ENCODE measurements at regions not wholly inside any gene's neighbourhood (a gene's known extent, or its start where the extent isn't known, plus 50 kb on each side); places are given as distances from the start of the nearest gene placed in this dataset.

DNA sequence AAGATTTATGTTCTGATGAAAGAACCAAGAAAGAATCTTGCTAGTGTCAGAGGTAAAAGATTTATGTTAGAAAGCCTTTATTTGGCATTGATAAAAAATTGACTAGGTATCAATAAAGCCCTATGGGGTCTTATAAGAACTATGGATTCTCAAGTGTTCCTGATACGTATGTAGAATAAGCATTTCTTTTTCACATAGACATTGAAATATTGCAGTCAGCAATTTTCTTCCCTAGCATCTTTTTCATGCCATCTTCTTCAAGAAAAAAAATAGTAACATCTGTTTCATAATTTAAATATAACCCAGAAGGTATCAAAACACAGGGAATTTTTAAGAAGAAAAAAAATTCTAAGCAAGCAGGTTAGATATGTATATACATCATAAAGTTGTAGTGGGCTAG is 230.6 kb downstream of the CENPW start:
- Histone ChIP-seq H3K9me3 (no peaks in the 10 kb centered on the region), H3K36me3 (no peaks in the 10 kb centered on the region), H3K27me3 (no peaks in the 10 kb centered on the region), H3K27ac (no peak overlapping the region), H3K4me3 (no peak overlapping the region), H3K4me1 (no peaks in the 10 kb centered on the region)
- no peak for DNase-seq (ENCODE audit: extremely low spot score in 2 of 2)
- TF ChIP-seq, protein P1, sequence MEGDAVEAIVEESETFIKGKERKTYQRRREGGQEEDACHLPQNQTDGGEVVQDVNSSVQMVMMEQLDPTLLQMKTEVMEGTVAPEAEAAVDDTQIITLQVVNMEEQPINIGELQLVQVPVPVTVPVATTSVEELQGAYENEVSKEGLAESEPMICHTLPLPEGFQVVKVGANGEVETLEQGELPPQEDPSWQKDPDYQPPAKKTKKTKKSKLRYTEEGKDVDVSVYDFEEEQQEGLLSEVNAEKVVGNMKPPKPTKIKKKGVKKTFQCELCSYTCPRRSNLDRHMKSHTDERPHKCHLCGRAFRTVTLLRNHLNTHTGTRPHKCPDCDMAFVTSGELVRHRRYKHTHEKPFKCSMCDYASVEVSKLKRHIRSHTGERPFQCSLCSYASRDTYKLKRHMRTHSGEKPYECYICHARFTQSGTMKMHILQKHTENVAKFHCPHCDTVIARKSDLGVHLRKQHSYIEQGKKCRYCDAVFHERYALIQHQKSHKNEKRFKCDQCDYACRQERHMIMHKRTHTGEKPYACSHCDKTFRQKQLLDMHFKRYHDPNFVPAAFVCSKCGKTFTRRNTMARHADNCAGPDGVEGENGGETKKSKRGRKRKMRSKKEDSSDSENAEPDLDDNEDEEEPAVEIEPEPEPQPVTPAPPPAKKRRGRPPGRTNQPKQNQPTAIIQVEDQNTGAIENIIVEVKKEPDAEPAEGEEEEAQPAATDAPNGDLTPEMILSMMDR (IDR thresholded peaks at IDR 0.05), result no peak
- TF ChIP-seq POLR2A (IDR thresholded peaks at IDR 0.05) (no peak), POLR2AphosphoS5 (IDR thresholded peaks at IDR 0.05; ENCODE audit: insufficient read depth in 1 of 2, low read depth in 1 of 2) (no peak)
- intact Hi-C loops (cut with DNase I), result no loop called here

DNA sequence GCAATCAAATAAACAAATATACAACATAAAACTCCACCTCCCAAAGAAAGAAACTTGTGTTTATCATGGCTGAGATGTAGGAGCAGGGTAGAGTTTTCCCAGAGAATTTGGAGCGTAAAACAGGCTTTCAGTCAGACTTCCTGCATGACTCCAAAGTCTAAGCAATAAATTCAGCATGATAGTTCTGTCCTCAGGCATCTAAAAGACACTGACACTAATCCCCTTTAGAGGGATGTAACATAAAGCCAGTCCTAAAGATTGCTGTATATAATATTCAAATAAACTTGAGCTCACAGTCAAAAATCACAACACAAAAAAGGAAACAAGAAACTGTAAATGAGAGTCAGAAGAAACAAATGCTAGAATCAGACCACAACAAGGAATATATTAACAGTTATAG is 234.4 kb downstream of the CENPW start:
- no peak overlapping the region for H3K27ac ChIP-seq
- intact Hi-C loops (cut with DNase I), result no loop called here
- no peaks in the 10 kb centered on the region for H3K27me3 ChIP-seq
- no peaks in the 10 kb centered on the region for H3K9me3 ChIP-seq
- DNase-seq (ENCODE audit: extremely low spot score in 2 of 2), result no peak
- no peak for TF ChIP-seq POLR2A (IDR thresholded peaks at IDR 0.05)
- TF ChIP-seq, protein P1 (IDR thresholded peaks at IDR 0.05), result no peak
- no peak overlapping the region for H3K4me3 ChIP-seq
- H3K4me1 ChIP-seq, result no peaks in the 10 kb centered on the region
- H3K36me3 ChIP-seq, result no peaks in the 10 kb centered on the region

DNA sequence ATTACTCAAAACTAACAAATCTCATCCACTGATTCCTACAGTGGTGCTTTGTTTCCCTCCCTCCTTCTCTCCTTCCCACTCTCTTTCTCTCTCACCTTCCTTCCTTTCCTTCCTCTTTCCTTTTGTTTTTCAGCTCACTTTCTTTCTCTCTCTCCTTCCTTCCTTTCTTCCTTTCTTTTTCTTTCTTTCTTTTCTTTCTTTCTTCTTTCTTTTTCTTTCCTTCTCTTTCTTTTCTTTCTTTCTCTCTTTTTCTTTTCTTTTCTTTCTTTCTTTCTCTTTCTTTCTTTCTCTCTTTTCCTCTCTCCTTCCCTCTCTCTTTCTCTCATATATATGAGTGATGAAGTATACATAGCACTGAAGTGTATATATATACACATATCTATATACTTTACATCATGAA is 241.4 kb downstream of the CENPW start:
- intact Hi-C loops (cut with DNase I), result no loop called here
- no peaks in the 10 kb centered on the region for H3K27me3 ChIP-seq

DNA sequence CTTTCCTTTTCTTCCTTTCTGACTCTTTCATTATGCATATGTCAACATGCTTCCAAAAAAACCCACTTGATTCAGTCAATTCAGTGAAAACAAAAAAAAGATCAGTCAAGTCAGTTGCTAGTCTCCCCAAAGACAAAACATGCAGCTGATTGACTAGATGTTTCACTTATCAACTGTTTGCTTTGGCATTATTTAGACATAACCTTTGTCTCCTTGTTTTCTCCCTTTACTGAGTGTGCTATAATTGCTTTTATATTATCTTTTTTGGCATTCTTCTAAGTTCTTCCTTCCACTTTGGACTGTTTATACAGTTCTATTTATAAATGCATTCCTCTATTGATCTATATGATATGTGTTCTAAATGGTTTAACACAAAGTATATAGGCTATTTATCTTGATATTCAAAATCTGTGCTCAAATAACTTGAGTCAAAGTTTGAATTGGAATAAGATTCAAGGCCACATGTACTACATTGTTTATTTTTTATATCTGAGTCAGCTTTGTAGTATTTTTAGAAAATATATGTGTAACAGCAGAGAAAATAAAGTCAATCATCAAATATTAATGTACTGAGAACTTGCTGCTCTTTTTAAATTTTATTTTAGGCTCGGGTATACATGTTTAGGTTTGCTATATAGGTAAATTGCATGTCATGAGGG is 260.5 kb downstream of the CENPW start:
- no peak for DNase-seq (ENCODE audit: extremely low spot score in 2 of 2)
- TF ChIP-seq POLR2AphosphoS5 (IDR thresholded peaks at IDR 0.05; ENCODE audit: insufficient read depth in 1 of 2, low read depth in 1 of 2), result no peak
- TF ChIP-seq POLR2A (IDR thresholded peaks at IDR 0.05), result no peak
- TF ChIP-seq, protein P1 (IDR thresholded peaks at IDR 0.05), result no peak
- intact Hi-C loops (cut with DNase I), result no loop called here
- Histone ChIP-seq H3K4me3 (no peak overlapping the region), H3K27me3 (no peaks in the 10 kb centered on the region), H3K4me1 (no peaks in the 10 kb centered on the region), H3K27ac (no peak overlapping the region), H3K36me3 (no peaks in the 10 kb centered on the region), H3K9me3 (no peaks in the 10 kb centered on the region)

More for the DNA sequence above, 241.4 kb downstream of the CENPW start:
- TF ChIP-seq, protein P1 (IDR thresholded peaks at IDR 0.05), result no peak
- no peak for TF ChIP-seq POLR2A (IDR thresholded peaks at IDR 0.05)
- no peak for TF ChIP-seq POLR2AphosphoS5 (IDR thresholded peaks at IDR 0.05; ENCODE audit: insufficient read depth in 1 of 2, low read depth in 1 of 2)
- no peak overlapping the region for H3K4me3 ChIP-seq
- DNase-seq (ENCODE audit: extremely low spot score in 2 of 2), result no peak
- H3K9me3 ChIP-seq, result no peaks in the 10 kb centered on the region
- H3K27ac ChIP-seq, result no peak overlapping the region
- no peaks in the 10 kb centered on the region for H3K36me3 ChIP-seq
- H3K4me1 ChIP-seq, result no peaks in the 10 kb centered on the region

DNA sequence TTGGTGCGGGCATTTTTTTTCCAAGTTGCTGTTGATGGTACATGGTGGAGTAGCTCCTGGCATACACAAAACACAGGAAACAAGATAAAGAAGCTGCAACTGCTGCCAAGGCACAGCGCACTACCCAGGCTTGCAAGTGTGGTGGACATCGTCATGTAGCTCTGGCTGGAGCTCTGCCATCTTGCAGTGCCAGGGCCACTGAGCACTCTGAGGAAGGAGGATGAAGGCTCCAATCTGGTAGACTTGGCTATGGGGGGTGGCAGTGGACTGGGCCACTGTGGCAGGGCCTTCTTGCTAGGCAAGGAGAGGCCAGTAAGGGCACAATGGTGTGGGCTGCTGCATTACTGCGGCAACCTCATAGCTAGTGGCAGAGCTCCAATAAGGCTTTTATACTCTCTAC is 263.5 kb downstream of the CENPW start:
- DNase-seq (ENCODE audit: extremely low spot score in 2 of 2), result no peak
- TF ChIP-seq POLR2AphosphoS5 (IDR thresholded peaks at IDR 0.05; ENCODE audit: insufficient read depth in 1 of 2, low read depth in 1 of 2), result no peak
- TF ChIP-seq, protein P1 (IDR thresholded peaks at IDR 0.05), result no peak
- TF ChIP-seq POLR2A (IDR thresholded peaks at IDR 0.05), result no peak
- no peak overlapping the region for H3K4me3 ChIP-seq
- H3K9me3 ChIP-seq, result no peaks in the 10 kb centered on the region
- H3K27me3 ChIP-seq, result no peaks in the 10 kb centered on the region
- intact Hi-C loops (cut with DNase I), result no loop called here
- H3K36me3 ChIP-seq, result no peaks in the 10 kb centered on the region
- no peak overlapping the region for H3K27ac ChIP-seq
- H3K4me1 ChIP-seq, result no peaks in the 10 kb centered on the region
